K562 (cell line): ENCODE measurements at regions not wholly inside any gene's neighbourhood (a gene's known extent, or its start where the extent isn't known, plus 50 kb on each side); places are given as distances from the start of the nearest gene placed in this dataset.

Source experiments
- ATAC-seq: fragments of 200-7000 bp; cut with Tn5 transposase; 3 replicates; pipeline ENCODE4 v1.9.1; 2020; ENCODE audit warnings: moderate library complexity
- BruUV-seq: library from RNA; stranded (reverse); fragments of 400-500 nt; replicated peaks from 2 replicates; lab custom pipeline; 2021; lab: Mats Ljungman, UMichigan
- CTCF ChIA-PET: fragments of 300-600 bp; formaldehyde crosslinking; extraction: SDS; loops from one replicate; lab custom pipeline; 2021; ENCODE audit warnings: low intra/inter-chr PET ratio; lab: Yijun Ruan, JAX
- POLR2A ChIA-PET: fragments of 300-600, 350-650 bp; sonication (Branson Sonifier 250); formaldehyde crosslinking; extraction: SDS; loops from one replicate; lab custom pipeline; 2021; ENCODE audit warnings: antibody characterized with exemption, inconsistent platforms; lab: Yijun Ruan, JAX
- DNase-seq, 4 experiments: peaks; one replicate each; pipeline versions ENCODE4 v3.0.0 to v3.0.0-alpha.2; 2011 to 2018; ENCODE audit warnings: low spot score in 3 of 4, mixed read lengths in 3 of 4; ENCODE audit errors: extremely low read depth in 1 of 4
- FAIRE-seq: peaks from 2 replicates; lab custom pipeline; 2011; peaks lifted over from hg19 to GRCh38; lab: Jason Lieb, UNC
- H2AFZ ChIP-seq: 2 replicates; pipeline ENCODE4 v1.6.0; 2011; ENCODE audit warnings: low read depth, low read length, control low read depth, inconsistent platforms
- H3K27ac ChIP-seq: fragments of 200-600 bp; 3 replicates; pipeline ENCODE4 v1.8.0; 2011; ENCODE audit warnings: low read depth, mild to moderate bottlenecking, control low read depth, inconsistent platforms, low read length, moderate library complexity, mixed read lengths; ENCODE audit errors: extremely low read depth
- H3K27me3 ChIP-seq, 2 experiments: fragments of 300-600 bp in 1 of 2; 2 replicates in 1 of 2; 3 replicates in 1 of 2; pipeline versions ENCODE4 v1.6.0 to v1.8.0; 2011; ENCODE audit warnings: inconsistent platforms in 2 of 2, low read length in 2 of 2, mild to moderate bottlenecking in 1 of 2, mixed read lengths in 1 of 2, moderate library complexity in 1 of 2; ENCODE audit not compliant: control insufficient read depth in 2 of 2, insufficient read depth in 2 of 2
- H3K36me3 ChIP-seq: fragments of 300-600 bp; 3 replicates; pipeline ENCODE4 v1.8.0; 2011; ENCODE audit warnings: mild to moderate bottlenecking, low read length, inconsistent platforms; ENCODE audit not compliant: control insufficient read depth, insufficient read depth
- H3K4me1 ChIP-seq, 2 experiments: fragments of 200-600 bp in 1 of 2; replicated peaks in 1 of 2; 2 replicates in 1 of 2; 3 replicates in 1 of 2; pipeline versions ENCODE4 v1.5.1 to v1.8.0; 2011; ENCODE audit warnings: inconsistent platforms in 2 of 2, low read length in 2 of 2, mild to moderate bottlenecking in 1 of 2, mixed read lengths in 1 of 2, moderate library complexity in 1 of 2; ENCODE audit not compliant: control insufficient read depth in 2 of 2, insufficient read depth in 2 of 2
- H3K4me2 ChIP-seq: 2 replicates; pipeline ENCODE4 v1.6.1; 2011; ENCODE audit warnings: low read length, control low read depth, inconsistent platforms, mixed read lengths; ENCODE audit not compliant: insufficient read depth
- H3K4me3 ChIP-seq: fragments of 200-600 bp; sonication (generic), shearing (Covaris generic); 2 replicates; pipeline ENCODE4 v1.5.1; 2016; ENCODE audit warnings: control low read depth, inconsistent platforms
- H3K79me2 ChIP-seq: fragments of 200-600 bp; 3 replicates; pipeline ENCODE4 v1.8.0; 2011; ENCODE audit warnings: low read length, inconsistent platforms; ENCODE audit not compliant: control insufficient read depth, insufficient read depth
- H3K9ac ChIP-seq, 2 experiments: 2 replicates each; pipeline versions ENCODE4 v1.6.0 to v1.6.1; 2011; ENCODE audit warnings: low read depth in 2 of 2, low read length in 2 of 2, control low read depth in 1 of 2, inconsistent platforms in 1 of 2, mild to moderate bottlenecking in 1 of 2, mixed read lengths in 1 of 2; ENCODE audit not compliant: insufficient read depth in 1 of 2
- H3K9me1 ChIP-seq: one replicate; pipeline ENCODE4 v1.6.0; 2011; ENCODE audit warnings: inconsistent platforms, mild to moderate bottlenecking, low read length, moderate library complexity; ENCODE audit not compliant: control insufficient read depth, insufficient read depth
- H3K9me3 ChIP-seq: replicated peaks from 2 replicates; pipeline ENCODE4 v1.5.1; 2011; ENCODE audit warnings: low read depth, low read length, inconsistent platforms; ENCODE audit not compliant: control insufficient read depth, insufficient read depth
- H4K20me1 ChIP-seq: replicated peaks from 2 replicates; pipeline ENCODE4 v1.6.1; 2011; ENCODE audit warnings: low read length, inconsistent platforms, mixed read lengths; ENCODE audit not compliant: control insufficient read depth, insufficient read depth
- BRD9 ChIP-seq: fragments of 450-650 bp; IDR thresholded peaks from 2 replicates; pipeline ENCODE4 v1.6.1; 2018; ENCODE audit warnings: low read depth; ENCODE audit not compliant: partially characterized antibody
- CBX5 ChIP-seq: IDR thresholded peaks from 2 replicates; pipeline ENCODE4 v1.6.1; 2014; ENCODE audit warnings: low read depth, borderline replicate concordance
- HLTF ChIP-seq: fragments of 450-650 bp; IDR thresholded peaks from 2 replicates; pipeline ENCODE4 v1.6.1; 2016
- HNRNPK ChIP-seq: fragments of 200-400 bp; formaldehyde crosslinking; IDR thresholded peaks from one replicate; pipeline ENCODE4 v1.6.1; 2018; ENCODE audit warnings: mild to moderate bottlenecking, low read depth, low read length; ENCODE audit not compliant: poor library complexity, severe bottlenecking
- ILK ChIP-seq: fragments of 450-650 bp; IDR thresholded peaks from 2 replicates; pipeline ENCODE4 v1.6.1; 2016; ENCODE audit warnings: missing genetic modification characterization, low read depth, mild to moderate bottlenecking, missing compliant biosample characterization, moderate library complexity, borderline replicate concordance
- PCBP1 ChIP-seq: fragments of 200-400 bp; formaldehyde crosslinking; IDR thresholded peaks from 2 replicates; pipeline ENCODE4 v1.6.1; 2018; ENCODE audit warnings: mild to moderate bottlenecking, low read depth, low read length; ENCODE audit not compliant: poor library complexity, severe bottlenecking
- REST ChIP-seq, 2 experiments: fragments of 450-650 bp; formaldehyde crosslinking in 1 of 2; IDR thresholded peaks; 2 replicates each; pipeline versions ENCODE4 v1.4.0 to v1.6.1; 2014 to 2020; ENCODE audit warnings: mild to moderate bottlenecking in 2 of 2, borderline replicate concordance in 1 of 2, low read depth in 1 of 2
- ZFPM2 ChIP-seq: fragments of 250-450 bp; sonication (Bioruptor Pico); IDR thresholded peaks from 2 replicates; pipeline ENCODE4 v1.5.1; 2022; ENCODE audit warnings: mild to moderate bottlenecking
- ZNF121 ChIP-seq: sonication (generic); formaldehyde crosslinking; conservative IDR thresholded peaks from 2 replicates; pipeline ENCODE4 v1.8.0; 2022; ENCODE audit warnings: missing genetic modification reagents
- ZNF830 ChIP-seq: fragments of 250-450 bp; sonication (Bioruptor Pico); IDR thresholded peaks from 2 replicates; pipeline ENCODE4 v1.5.0; 2021; ENCODE audit warnings: mild to moderate bottlenecking
- WGBS: fragments of 100-300 bp; shearing (Covaris generic); methylation state at CpG from one replicate; pipeline ENCODE4 v1.1.6; 2016; ENCODE audit warnings: low coverage, mixed read lengths; ENCODE audit not compliant: insufficient coverage; ENCODE audit errors: missing lambda C conversion rate; 5-methylcytosine and 5-hydroxymethylcytosine counted together
- in situ Hi-C: fragments of 300-500 bp; cut with MboI; formaldehyde crosslinking; loops from 4 replicates; pipeline ENCODE4 v1.15.0; 2018; ENCODE audit warnings: inconsistent platforms, mixed read lengths
- intact Hi-C: fragments of 100-400 bp; cut with micrococcal nuclease; formaldehyde crosslinking; loops from 2 replicates; pipeline ENCODE4 v1.14.2; 2022

GRCh38 chr6:80886475-80886874 is 780.0 kb downstream of the BCKDHB start:
- POLR2A ChIA-PET, result no interaction called here
- no peaks in the 10 kb centered on the region for H3K4me1 ChIP-seq
- no peak overlapping the region for H3K27ac ChIP-seq
- FAIRE-seq (no peak), ATAC-seq (no peak), DNase-seq (no peak)
- in situ Hi-C loops, result no loop called here
- H3K79me2 ChIP-seq, result no peaks in the 10 kb centered on the region
- no TSS peak for BruUV-seq
- no peak overlapping the region for H3K9ac ChIP-seq
- no peaks in the 10 kb centered on the region for H3K9me1 ChIP-seq
- WGBS, result 0% methylated on average over 2 of the region's 2 CpGs
- no peak overlapping the region for H2AFZ ChIP-seq
- no peak for TF ChIP-seq PCBP1
- no peak for TF ChIP-seq BRD9
- no peak overlapping the region for H3K4me2 ChIP-seq
- no peaks in the 10 kb centered on the region for H3K27me3 ChIP-seq
- H3K4me3 ChIP-seq, result no peak overlapping the region
- H4K20me1 ChIP-seq, result no peaks in the 10 kb centered on the region
- H3K36me3 ChIP-seq, result no peaks in the 10 kb centered on the region
- CTCF ChIA-PET, result no interaction called here
- H3K9me3 ChIP-seq, result no peaks in the 10 kb centered on the region
- intact Hi-C loops, result no loop called here

GRCh38 chr6:80872951-80873308 is 766.5 kb downstream of the BCKDHB start:
- ChIA-PET POLR2A (no interaction called here), CTCF (no interaction called here)
- H3K4me2 ChIP-seq, result no peak overlapping the region
- no peak overlapping the region for H3K4me3 ChIP-seq
- H3K9ac ChIP-seq, result no peak overlapping the region
- H3K27ac ChIP-seq, result no peak overlapping the region
- H3K4me1 ChIP-seq, result no peaks in the 10 kb centered on the region
- H4K20me1 ChIP-seq, result no peaks in the 10 kb centered on the region
- H3K9me1 ChIP-seq, result no peaks in the 10 kb centered on the region
- no peak for ATAC-seq
- no peaks in the 10 kb centered on the region for H3K9me3 ChIP-seq
- no peaks in the 10 kb centered on the region for H3K27me3 ChIP-seq
- intact Hi-C loops, result no loop called here
- no peak overlapping the region for H2AFZ ChIP-seq
- FAIRE-seq, result no peak
- in situ Hi-C loops, result no loop called here
- H3K79me2 ChIP-seq, result no peaks in the 10 kb centered on the region
- no peaks in the 10 kb centered on the region for H3K36me3 ChIP-seq
- 0% methylated on average over 1 of the region's 1 CpG for WGBS
- BruUV-seq, result no TSS peak
- no peak for DNase-seq
- TF ChIP-seq REST (IDR thresholded peaks at IDR 0.05; ENCODE audit: borderline replicate concordance) (no peak), REST (CRISPR knock-in tag; IDR thresholded peaks at IDR 0.05; ENCODE audit: low read depth) (no peak), ZNF830 (CRISPR knock-in tag) (no peak), CBX5 (no peak), ZFPM2 (CRISPR knock-in tag) (no peak), ILK (no peak), ZNF121 (CRISPR knock-in tag) (no peak), HLTF (no peak), HNRNPK (no peak)
